GM18502 (cell line): ENCODE measurements at regions not wholly inside any gene's neighbourhood (a gene's known extent, or its start where the extent isn't known, plus 50 kb on each side); places are given as distances from the start of the nearest gene placed in this dataset.
"Not testable (repeated sequence)": the region's sequence is repeated elsewhere in the genome, so short reads cannot be mapped to it uniquely, and the experiment has no call there.

Source experiments
- ATAC-seq: cut with Tn5 transposase; IDR thresholded peaks from one replicate; pipeline ENCODE4 v1.9.1; 2021; ENCODE audit warnings: mild to moderate bottlenecking; ENCODE audit not compliant: unreplicated experiment, poor library complexity

GRCh38 chr1:227508431-227508830, 54.9 kb upstream of the ZNF678 start:
- ATAC-seq = no peak

GRCh38 chr1:227506490-227507393, 56.6 kb upstream of the ZNF678 start:
- ATAC-seq = not testable (repeated sequence)

GRCh38 chr1:227496045-227496444, 67.3 kb upstream of the ZNF678 start:
- ATAC-seq = not testable (repeated sequence)

- not testable (repeated sequence) for ATAC-seq
These were observed 69.3 kb upstream of the ZNF678 start for GRCh38 chr1:227493863-227494551.

- ATAC-seq = no peak
These were observed 72.9 kb upstream of the ZNF678 start for GRCh38 chr1:227490478-227490877.

GRCh38 chr1:227490001-227490400, 73.4 kb upstream of the ZNF678 start:
- ATAC-seq = no peak

- ATAC-seq = no peak
These were observed 73.8 kb upstream of the ZNF678 start for GRCh38 chr1:227489572-227489971.

- ATAC-seq = no peak
These were observed 75.8 kb upstream of the ZNF678 start for GRCh38 chr1:227487606-227488005.

- no peak for ATAC-seq
These were observed 76.8 kb upstream of the ZNF678 start for GRCh38 chr1:227486559-227486958.

- no peak for ATAC-seq
These were observed 81.4 kb upstream of the ZNF678 start for GRCh38 chr1:227482023-227482299.

GRCh38 chr1:227474072-227474471, 89.3 kb upstream of the ZNF678 start:
- ATAC-seq = not testable (repeated sequence)

GRCh38 chr1:227472772-227473171, 90.6 kb upstream of the ZNF678 start:
- ATAC-seq = no peak

GRCh38 chr1:227470688-227471087, 92.7 kb upstream of the ZNF678 start:
- ATAC-seq = no peak

GRCh38 chr1:227469708-227470107, 93.6 kb upstream of the ZNF678 start:
- ATAC-seq = no peak

GRCh38 chr1:227466039-227466645, 97.2 kb upstream of the ZNF678 start:
- ATAC-seq = no peak

GRCh38 chr1:227465256-227465655, 98.1 kb upstream of the ZNF678 start:
- no peak for ATAC-seq

GRCh38 chr1:227459977-227460376, 103.4 kb upstream of the ZNF678 start:
- ATAC-seq = no peak

GRCh38 chr1:227459326-227459841, 104.0 kb upstream of the ZNF678 start:
- ATAC-seq = no peak

- ATAC-seq = no peak
These were observed 108.7 kb upstream of the ZNF678 start for GRCh38 chr1:227454686-227455085.

- no peak for ATAC-seq
These were observed 109.6 kb upstream of the ZNF678 start for GRCh38 chr1:227453631-227454355.
